ENCODE measurements at regions not wholly inside any gene's neighbourhood (a gene's known extent, or its start where the extent isn't known, plus 50 kb on each side); places are given as distances from the start of the nearest gene placed in this dataset.

DNA sequence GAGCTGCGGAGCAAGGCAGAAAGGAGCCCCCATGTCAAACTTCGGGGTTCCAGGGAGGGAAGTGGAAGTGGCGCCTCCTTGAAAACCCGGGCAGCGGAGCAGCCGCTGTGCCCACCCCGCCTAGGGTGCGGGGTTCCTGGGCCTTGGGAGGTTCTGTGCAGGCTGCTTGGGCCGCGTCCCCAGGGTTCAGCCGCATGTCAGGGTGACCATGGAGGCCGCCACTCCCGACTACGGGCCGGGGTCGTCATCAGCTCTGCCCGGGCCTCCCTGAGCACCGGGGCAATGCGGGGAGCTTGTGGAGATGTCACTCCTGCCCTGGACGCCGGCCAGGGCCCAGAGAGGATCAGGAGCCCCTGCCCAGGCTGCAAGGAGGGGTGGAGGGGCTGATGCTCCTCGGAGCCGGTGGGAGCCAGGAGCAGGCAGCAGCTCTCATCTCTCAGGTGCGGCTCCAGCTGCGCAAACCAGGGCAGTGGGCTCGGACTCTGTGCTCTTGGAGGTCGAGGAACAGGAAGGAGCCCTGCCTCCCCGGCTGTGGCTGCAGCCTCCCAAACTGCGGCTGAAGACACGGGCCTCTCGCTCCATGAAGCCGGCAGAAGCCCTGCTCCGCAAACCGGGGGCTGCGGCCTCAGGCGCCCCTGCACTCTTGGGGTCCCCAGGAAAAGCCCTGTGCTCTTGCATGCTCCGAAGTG, 1286.5 kb downstream of the TMEM121 start:
- DNase-seq (ENCODE audit: low read depth), result no peak

DNA sequence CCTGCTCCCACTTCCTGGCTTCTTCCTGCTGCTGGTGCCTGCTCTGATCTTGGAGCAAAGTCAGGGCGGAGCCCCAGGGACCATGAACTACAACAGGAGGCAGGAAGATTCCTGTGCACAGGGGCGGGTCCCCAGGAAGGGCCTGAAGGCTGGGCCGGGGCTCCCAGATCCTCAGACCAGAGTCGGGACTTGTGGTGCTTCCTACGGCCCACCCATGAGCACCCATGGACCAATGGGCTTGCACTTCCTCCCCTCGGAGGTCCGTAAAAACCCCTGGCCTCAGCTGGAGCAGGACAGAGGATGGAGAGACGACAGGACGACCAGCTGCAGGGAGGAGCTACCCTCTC, 1287.1 kb downstream of the TMEM121 start:
- DNase-seq (ENCODE audit: low read depth), result no peak

DNA sequence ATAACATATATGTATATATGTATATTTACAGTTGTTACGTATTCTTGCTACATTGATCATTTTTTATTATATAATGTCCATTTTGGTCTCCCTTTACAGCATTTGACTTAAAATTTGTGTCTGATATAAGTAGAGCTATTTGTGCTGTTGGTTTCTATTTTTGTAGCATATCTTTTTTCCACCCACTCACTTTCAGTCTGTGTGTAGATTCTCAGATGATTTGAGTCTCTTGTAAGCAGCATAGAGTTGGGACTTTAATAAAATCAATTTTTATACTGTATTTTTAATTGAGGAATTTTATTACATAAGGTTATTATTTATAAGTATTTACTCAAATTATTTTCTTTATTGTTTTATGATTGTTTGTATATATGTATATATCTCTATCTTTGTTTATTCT, 1293.7 kb downstream of the TMEM121 start:
- no peak for DNase-seq (ENCODE audit: low read depth)

DNA sequence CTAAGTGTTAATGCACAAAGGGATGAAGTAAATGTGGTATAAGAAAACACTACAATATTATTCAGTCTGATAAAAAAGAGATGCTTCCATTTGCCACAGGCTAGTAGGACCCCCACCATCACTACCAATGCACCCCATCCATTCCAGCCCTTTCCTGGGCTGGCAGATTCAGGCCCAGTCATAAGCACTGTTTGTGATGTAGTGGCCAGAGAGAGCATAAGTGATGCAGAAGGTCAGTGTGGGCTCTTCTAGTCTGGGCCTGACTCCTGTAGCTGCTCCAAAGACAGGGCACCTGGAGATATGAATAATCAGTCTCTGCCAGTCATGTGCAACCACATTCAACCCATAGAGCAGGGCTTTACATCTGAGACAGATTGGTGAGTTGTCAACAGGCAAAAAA, 1294.7 kb downstream of the TMEM121 start:
- no peak for DNase-seq (ENCODE audit: low read depth)

DNA sequence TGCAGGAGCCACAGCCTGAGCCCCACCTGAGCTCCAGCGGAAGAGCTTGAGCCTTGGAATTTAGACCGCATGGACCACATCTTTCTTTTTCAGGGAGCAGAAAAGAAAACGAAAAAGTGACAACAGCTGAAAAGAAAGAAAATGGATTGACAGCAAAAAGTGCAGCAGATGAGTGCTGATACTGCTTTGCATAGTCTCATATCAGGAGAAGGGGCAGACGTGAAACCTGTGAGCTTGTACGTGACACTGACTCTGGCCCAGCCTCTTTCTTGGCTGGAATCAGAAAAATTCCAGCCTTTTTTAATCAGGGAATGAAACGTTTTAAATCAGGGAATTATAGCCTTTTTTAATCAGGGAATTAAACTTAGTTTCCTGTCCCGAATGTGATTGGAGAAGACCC, 1296.5 kb downstream of the TMEM121 start:
- DNase-seq (ENCODE audit: low read depth), result no peak

DNA sequence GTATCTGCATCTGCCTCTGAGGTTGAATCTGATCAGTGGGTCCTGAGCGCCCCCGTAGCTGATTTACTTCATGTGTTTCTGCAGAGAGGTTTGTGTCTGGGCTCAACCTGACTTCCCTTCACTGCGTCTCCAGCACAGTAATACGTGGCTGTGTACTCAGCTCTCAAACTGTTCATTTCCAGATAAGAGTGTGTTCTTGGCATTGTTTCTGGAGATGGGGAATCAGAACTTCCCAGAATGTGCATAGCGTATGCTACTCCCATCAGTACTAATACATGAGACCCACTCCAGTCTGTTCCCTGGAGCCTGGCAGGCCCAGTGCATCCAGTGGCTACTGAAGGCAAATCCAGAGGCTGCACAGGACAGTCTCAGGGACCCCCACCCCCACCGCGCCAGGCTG, 1297.2 kb downstream of the TMEM121 start:
- DNase-seq (ENCODE audit: low read depth), result no peak

DNA sequence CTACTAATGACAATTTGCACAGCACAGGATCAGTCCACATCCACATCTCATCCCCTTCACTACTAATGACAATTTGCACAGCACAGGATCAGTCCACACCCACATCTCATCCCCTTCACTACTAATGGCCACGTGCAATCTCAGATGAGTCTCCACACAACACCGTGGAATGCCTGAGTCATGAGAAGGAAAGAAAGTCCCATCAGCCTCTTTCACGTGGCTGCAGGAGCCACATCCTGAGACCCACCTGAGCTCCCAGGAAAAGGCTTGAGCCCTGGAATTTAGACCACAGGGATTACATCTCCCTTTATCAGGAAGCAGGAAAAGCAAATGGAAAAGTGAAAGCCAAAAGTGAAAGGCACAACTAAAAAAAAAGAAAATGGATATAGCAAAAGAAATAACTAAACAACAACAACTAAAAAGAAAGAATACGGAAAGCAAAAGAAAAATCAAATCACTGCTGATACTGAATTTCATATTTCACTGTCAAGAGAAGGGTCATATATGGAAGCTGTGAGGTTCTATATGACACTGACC, 1300.5 kb downstream of the TMEM121 start:
- no peak for DNase-seq (ENCODE audit: low read depth)

DNA sequence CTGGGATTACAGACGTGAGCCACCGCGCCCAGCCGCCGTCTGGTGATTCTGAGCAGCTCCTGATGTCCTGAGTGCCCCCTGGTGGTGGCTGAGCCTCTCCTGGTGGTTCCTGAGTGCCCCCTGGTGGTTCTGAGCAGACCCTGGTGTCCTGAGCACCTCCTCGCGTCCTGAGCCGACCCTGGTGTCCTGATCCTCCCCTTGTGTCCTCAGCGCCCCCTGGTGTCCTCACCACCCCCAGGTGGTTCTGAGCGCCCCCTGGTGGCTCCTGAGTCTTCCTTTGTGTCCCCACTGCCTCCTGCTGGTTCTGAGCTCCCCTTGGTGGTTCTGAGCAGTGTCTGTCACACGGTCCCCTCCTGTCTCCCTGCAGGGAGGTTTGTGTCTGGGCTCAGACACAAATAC, 1304.9 kb downstream of the TMEM121 start:
- DNase-seq (ENCODE audit: low read depth), result no peak

DNA sequence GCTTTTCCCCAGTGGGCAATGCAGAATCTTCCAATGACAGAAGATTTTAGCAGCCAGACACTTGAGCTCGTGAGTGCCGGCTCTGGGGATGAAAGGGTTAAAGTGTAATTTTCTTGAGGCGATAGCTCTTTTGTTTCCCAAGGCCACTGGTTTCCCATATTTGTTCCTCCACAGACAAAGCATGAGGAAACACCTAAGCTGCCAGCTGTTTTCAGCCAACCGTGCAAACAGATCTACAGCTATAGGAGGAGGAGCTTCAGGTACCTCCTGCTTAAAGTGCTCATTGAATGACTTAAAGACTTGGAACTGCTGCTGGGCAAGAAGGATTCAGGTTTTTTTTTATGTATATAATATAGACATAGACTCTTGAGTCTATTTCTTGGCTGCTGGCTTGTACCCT, 1311.5 kb downstream of the TMEM121 start:
- DNase-seq (ENCODE audit: low read depth), result no peak

DNA sequence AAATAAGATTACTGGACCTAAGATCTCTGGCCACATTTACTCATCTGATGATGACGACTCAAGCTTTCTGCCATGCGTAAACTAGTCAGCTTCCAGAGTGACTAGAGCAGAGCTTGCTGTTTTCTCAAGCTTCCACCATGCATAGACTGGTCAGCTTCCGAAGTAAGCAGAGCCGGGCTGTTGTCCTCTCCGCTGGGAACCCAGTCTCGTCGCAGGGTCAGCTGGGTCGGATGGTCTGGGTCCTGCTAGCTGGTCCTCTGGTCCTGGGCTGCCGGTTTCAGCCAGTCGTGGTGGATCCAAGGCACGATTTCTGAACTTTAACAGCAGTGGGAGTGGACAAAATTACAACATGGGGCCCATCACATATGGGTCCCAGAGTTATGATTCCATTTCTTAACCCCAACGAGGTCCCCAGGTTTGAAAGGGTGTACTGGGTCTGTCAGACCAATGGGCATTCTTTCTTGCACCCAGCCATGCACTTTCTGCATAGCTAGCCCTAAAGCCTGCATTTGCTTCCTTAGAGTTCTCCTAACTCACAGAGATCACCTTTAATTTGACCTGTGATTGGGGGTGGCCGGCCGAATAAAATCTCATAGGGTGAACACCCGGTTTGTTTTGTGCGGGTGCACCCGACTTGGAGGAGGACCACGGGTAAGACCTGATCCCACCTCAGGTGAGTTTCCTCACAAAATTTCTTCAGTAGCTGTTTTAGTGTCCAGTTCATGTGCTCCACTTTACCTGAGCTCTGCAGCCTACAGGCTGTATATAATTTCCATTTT, 1312.8 kb downstream of the TMEM121 start:
- DNase-seq (ENCODE audit: low read depth), result no peak

DNA sequence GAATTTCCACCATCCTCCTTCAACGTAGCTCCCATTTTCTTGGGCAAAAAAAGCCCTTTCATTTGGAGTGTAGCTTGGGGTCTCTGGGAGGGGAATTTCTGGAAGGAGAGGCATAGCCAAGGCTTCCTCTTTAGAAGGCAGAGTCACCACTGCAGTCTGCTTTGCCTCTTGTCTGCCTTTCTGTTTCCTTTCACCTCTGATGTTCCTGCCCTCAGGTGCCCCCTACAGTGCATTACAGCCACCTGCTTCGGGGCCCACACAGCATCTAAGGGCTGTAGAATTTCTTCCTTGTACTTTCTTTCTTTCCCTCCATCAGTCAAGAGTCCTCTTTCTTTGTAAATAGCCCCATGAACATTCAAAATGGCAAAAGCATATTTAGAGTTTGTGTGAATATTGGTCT, 1313.9 kb downstream of the TMEM121 start:
- DNase-seq (ENCODE audit: low read depth), result no peak

DNA sequence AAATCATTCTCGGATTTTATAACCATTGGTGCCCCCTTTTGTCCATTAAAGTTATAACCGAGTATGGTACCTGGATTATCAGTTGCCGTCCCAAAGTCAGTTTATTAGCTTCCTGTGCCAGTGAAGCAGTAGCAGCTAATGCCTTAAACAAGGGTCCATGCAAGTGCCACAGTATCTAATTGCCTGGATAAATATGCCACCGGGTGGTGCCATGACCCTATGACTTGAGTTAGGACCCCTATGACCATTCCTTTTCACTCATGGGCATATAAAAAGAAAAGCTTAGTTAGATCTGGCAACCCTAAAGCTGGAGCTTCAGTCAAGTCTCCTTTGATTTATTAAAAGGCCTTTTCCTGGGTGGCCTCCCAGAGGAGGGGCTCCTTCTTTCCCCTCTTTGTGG, 1314.6 kb downstream of the TMEM121 start:
- DNase-seq (ENCODE audit: low read depth), result no peak

DNA sequence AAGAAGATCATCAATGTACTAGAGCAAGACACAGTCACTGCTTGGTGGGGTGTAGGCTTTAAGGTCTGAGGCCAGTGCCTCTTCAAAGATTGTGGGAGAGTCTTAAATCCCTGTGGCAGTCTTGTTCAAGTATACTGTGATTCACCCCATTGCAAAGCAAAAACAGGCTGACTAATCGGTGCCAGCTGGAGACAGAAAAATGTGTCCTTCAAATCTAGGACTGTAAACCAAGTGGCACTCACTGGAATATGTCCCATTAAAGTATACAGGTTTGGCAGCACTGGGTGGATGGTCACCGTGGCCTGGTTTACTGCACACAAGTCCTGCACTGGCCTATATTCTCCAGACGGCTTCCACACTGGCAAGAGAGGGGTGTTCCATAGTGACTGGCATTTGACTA, 1315.3 kb downstream of the TMEM121 start:
- no peak for DNase-seq (ENCODE audit: low read depth)

DNA sequence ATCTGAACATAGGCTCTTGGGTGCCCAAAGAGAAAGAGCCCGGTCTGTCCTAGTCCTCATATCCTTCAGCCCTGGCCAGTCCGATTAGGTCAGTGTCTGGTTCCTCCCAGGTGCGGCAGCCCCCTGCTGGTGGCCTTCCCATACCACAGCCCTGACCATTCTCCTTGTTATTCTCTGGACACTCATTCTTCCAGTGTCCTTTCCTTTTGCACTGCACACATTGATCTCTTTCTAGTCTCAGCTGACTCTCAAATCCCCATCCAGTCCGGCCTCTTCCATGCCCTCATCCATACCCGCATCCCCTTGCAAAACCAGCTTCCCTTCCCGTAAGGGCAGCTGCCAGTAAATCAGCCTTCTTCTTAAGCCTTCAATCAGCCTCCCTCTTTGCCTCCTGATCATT, 1316.3 kb downstream of the TMEM121 start:
- no peak for DNase-seq (ENCODE audit: low read depth)

DNA sequence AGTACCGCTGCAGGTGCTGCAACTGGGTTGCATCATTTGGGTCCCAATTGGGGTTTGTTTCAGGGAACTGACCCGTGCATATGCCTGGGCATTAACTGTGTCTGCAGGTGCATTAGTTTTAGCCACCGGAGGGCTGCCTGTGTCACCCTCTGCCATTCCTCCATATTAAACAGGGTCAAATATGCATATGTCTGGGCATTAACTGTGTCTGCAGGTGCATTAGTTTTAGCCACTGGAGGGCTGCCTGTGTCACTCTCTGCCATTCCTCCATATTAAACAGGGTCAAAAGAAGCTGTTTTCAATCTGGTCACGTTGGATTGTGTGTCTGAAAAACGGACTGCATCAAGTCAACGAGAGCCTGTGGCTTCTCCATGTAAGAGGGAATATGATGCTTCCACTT, 1317.0 kb downstream of the TMEM121 start:
- no peak for DNase-seq (ENCODE audit: low read depth)

DNA sequence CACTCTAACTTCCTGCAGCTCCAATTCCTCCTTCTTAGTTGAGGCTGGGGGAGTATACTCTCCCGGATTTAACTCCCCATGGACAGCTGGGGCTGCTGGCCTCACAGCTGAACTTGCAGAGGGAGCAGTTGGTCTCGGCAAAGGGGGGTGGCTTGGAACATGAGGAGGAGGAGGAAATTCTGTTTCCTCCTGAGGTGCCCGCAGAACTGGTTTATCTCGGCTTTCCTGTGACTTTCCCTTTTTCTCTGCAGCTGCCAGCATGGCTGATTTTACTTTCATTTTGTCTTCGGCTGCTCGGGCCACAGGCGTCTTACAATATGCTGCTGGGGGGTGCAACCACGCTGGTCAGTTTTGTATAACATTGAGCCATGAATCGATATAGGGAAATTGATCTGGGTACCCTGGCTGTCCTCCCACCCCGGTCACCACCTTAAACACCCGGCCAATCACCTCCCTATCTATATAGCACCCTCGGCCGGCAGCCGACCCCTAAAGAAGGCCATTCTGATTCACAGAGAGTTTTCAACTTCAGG, 1317.6 kb downstream of the TMEM121 start:
- DNase-seq (ENCODE audit: low read depth), result no peak

DNA sequence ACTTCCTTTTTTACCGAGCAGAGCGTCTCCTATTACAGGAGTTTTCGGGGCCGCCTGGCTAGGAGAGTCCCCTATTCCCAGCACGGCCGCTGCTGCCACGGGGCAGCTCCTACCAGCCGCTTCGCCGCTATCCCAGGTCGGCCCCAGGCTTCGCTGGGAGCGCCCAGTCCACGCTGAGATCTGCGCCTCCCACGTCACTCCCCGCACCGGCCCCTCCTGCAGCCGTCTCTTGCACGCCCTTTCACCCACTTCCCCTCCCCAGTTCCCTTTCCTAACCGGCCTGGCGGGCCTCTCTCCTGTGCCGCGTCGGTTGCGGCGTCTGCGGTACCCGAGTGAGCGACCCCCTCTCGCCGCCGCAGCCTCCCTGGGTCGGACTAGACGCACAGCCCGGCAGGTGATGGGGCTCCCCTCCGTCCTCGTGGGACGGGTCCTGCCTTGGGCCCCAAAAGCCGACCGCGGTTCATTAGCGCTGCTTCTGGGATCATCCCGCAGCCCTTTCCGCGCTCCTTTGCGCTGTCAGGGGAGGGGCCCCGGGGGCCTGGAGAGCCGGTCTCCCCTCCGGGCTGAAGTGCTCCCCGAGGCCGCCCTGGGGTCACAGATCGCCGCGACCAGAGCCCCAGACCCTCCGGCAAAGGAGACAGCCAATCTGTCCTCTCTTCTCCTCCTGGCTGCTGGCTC, 1318.4 kb downstream of the TMEM121 start:
- peak; percentile 11 for DNase-seq (ENCODE audit: low read depth)

DNA sequence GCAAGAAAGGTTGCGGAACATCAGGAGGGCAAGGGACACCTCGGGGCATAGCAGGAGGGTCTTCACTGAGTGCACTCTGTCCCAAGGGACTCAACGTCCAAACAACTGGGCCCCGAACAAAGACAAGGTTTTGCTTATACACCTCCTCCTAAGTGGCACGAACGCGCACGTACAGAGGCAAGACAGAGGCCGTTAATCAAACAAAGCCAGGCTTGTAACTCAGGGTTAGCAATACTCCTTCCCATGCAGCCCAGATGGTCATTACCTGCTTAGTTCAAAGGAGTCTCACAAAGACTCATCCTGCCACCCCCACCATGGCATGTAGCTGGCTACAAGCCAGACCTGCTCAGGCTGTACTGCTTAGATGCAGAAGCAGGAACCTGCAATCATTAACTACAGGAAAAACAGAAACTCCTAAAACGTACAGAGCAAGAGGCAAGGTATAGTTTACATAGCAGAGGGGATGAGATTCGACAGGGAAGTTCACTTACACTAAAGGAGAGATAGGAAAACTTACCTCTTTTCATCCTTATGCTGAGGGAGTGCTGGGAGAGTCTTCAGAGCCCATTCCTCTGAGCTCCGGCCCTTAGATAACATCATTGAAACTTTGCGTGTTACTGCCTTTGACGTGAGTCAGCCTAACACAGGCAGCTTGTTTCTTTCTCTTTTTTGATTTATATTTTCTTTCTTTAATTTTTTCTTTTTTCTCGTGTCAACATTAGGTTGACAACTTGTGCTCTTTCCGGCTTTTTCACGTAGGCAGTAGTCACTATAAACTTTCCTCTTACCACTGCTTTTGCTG, 1319.1 kb downstream of the TMEM121 start:
- DNase-seq (ENCODE audit: low read depth), result no peak

DNA sequence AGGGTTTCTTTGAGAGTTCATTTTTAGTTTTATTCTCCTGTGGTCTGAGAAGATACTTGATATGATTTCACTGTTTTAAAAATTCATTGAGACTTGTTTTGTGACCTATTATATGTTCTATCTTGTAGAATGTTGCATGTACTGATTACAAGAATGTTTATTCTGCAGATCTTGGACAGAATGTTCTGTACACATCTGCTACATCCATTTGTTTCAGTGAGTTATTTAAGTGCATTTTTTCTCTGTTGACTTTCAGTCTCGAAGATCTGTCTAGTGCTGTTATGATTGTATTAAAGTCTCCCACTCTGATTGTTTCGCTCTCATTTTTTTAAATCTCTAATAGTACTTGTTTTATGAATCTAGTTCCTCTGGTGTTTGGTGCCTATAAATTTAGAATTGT, 1319.8 kb downstream of the TMEM121 start:
- no peak for DNase-seq (ENCODE audit: low read depth)

DNA sequence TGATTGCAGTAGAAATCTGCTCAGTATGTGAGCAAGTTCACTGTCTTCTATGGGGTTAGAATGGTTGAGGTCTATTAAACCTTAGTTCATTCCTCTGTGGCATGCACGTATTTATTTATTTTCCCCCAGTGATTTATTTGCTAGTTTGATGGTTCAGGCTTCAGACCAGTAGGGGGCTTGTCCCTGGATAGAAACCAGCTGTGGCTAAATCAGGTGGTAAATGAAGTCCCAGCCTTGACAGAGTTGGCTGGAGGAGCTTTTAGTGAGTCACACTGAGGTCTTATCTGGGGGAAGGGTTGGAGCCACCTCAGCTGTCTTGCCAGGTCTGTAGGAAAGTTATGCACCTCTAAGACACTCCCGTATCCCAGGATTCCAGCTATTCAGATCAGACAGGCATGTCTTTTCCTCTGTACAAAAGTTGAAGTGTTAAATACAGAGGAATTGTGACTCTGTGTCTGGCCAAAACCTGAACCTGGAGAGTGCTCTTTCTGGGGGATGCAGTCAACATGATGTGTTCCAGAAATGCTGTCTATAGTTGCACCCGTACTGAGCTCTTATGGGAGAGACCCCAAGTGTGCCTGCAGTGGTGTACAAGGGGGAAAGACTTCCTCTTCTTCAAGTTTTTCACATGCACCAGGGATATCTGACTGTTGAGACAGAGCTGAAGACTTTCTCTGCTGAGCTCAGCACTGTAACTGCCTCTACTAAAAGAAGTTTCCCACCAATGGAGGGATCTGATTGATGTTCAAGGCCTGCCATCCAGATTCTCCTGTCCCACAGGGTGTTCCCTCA, 1322.1 kb downstream of the TMEM121 start:
- DNase-seq (ENCODE audit: low read depth), result no peak
